ENCODE measurements at regions not wholly inside any gene's neighbourhood (a gene's known extent, or its start where the extent isn't known, plus 50 kb on each side); places are given as distances from the start of the nearest gene placed in this dataset.
"Not testable (repeated sequence)": the region's sequence is repeated elsewhere in the genome, so short reads cannot be mapped to it uniquely, and the experiment has no call there.

GRCh38 chr2:32882816-32883810 lies 63.6 kb upstream of the LTBP1 start:
- H3K27ac Mint-ChIP-seq = no peak overlapping the region
- Histone ChIP-seq H3K27me3 (ENCODE audit: control insufficient read depth in 2 of 2, insufficient read depth in 2 of 2, low read length in 2 of 2) (no peaks in the 10 kb centered on the region), H3K27ac (ENCODE audit: low read depth in 1 of 2, low read length in 2 of 2) (no peak overlapping the region), H2AFZ (ENCODE audit: insufficient read depth, low read depth, low read length, poor library complexity, severe bottlenecking) (no peak overlapping the region), H4K20me1 (ENCODE audit: insufficient read depth, low read length) (no peaks in the 10 kb centered on the region), H3K4me1 (ENCODE audit: control insufficient read depth in 1 of 2, insufficient read depth in 2 of 2, low read length in 2 of 2) (no peaks in the 10 kb centered on the region), H3K79me2 (ENCODE audit: insufficient read depth, low read length) (no peaks in the 10 kb centered on the region), H3K9ac (ENCODE audit: insufficient read depth, low read length, poor library complexity, severe bottlenecking) (no peak overlapping the region), H3K4me3 (replicated peaks in 1 of 3; ENCODE audit: low read depth in 2 of 3, low read length in 3 of 3) (no peak overlapping the region), H3K9me3 (replicated peaks in 1 of 2; ENCODE audit: control insufficient read depth in 1 of 2, insufficient read depth in 1 of 2, low read length in 2 of 2) (peaks cover 6 to 9% of the 10 kb centered on the region in 2 donors), H3K36me3 (replicated peaks in 1 of 2; ENCODE audit: control insufficient read depth in 1 of 2, insufficient read depth in 2 of 2, low read length in 2 of 2) (no peaks in the 10 kb centered on the region), H3K4me2 (replicated peaks; ENCODE audit: extremely low read depth, low read length, poor library complexity, severe bottlenecking) (no peak overlapping the region)
- no peaks in the 10 kb centered on the region for H3K4me1 Mint-ChIP-seq
- no peak for DNase-seq
- intact Hi-C loops (cut with micrococcal nuclease) = no loop called here
- peaks cover 0 to 3% (median 3%) of the 10 kb centered on the region in 3 donors for H3K27me3 Mint-ChIP-seq (ENCODE audit: low read depth in 3 of 3)
- no peak overlapping the region for H3K4me3 Mint-ChIP-seq
- TF ChIP-seq, protein P1, sequence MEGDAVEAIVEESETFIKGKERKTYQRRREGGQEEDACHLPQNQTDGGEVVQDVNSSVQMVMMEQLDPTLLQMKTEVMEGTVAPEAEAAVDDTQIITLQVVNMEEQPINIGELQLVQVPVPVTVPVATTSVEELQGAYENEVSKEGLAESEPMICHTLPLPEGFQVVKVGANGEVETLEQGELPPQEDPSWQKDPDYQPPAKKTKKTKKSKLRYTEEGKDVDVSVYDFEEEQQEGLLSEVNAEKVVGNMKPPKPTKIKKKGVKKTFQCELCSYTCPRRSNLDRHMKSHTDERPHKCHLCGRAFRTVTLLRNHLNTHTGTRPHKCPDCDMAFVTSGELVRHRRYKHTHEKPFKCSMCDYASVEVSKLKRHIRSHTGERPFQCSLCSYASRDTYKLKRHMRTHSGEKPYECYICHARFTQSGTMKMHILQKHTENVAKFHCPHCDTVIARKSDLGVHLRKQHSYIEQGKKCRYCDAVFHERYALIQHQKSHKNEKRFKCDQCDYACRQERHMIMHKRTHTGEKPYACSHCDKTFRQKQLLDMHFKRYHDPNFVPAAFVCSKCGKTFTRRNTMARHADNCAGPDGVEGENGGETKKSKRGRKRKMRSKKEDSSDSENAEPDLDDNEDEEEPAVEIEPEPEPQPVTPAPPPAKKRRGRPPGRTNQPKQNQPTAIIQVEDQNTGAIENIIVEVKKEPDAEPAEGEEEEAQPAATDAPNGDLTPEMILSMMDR (IDR thresholded peaks at IDR 0.05) = no peak
- 86% methylated on average over 8 of the region's 10 CpGs for WGBS (ENCODE audit: insufficient coverage)
- H3K36me3 Mint-ChIP-seq = no peaks in the 10 kb centered on the region
- peaks cover 5 to 10% (median 7%) of the 10 kb centered on the region in 7 donors for H3K9me3 Mint-ChIP-seq

- Histone ChIP-seq H3K36me3 (replicated peaks in 1 of 2; ENCODE audit: control insufficient read depth in 1 of 2, insufficient read depth in 2 of 2, low read length in 2 of 2) (no peaks in the 10 kb centered on the region), H2AFZ (ENCODE audit: insufficient read depth, low read depth, low read length, poor library complexity, severe bottlenecking) (no peak overlapping the region), H3K4me2 (replicated peaks; ENCODE audit: extremely low read depth, low read length, poor library complexity, severe bottlenecking) (no peak overlapping the region), H3K4me3 (replicated peaks in 1 of 3; ENCODE audit: low read depth in 2 of 3, low read length in 3 of 3) (no peak overlapping the region), H3K79me2 (ENCODE audit: insufficient read depth, low read length) (no peaks in the 10 kb centered on the region), H3K9me3 (replicated peaks in 1 of 2; ENCODE audit: control insufficient read depth in 1 of 2, insufficient read depth in 1 of 2, low read length in 2 of 2) (peaks cover 6 to 9% of the 10 kb centered on the region in 2 donors), H3K4me1 (ENCODE audit: control insufficient read depth in 1 of 2, insufficient read depth in 2 of 2, low read length in 2 of 2) (no peaks in the 10 kb centered on the region), H3K9ac (ENCODE audit: insufficient read depth, low read length, poor library complexity, severe bottlenecking) (no peak overlapping the region), H3K27ac (ENCODE audit: low read depth in 1 of 2, low read length in 2 of 2) (no peak overlapping the region), H4K20me1 (ENCODE audit: insufficient read depth, low read length) (no peaks in the 10 kb centered on the region), H3K27me3 (ENCODE audit: control insufficient read depth in 2 of 2, insufficient read depth in 2 of 2, low read length in 2 of 2) (no peaks in the 10 kb centered on the region)
- Mint-ChIP-seq H3K36me3 (no peaks in the 10 kb centered on the region), H3K4me3 (no peak overlapping the region), H3K4me1 (no peaks in the 10 kb centered on the region), H3K27ac (no peak overlapping the region), H3K27me3 (ENCODE audit: low read depth in 3 of 3) (peaks cover 0 to 7% (median 3%) of the 10 kb centered on the region in 3 donors), H3K9me3 (peaks cover 5 to 11% (median 7%) of the 10 kb centered on the region in 7 donors)
- no peak for DNase-seq
- TF ChIP-seq, protein P1 (IDR thresholded peaks at IDR 0.05) = no peak
- no CpG with 5 or more reads among the region's 2 CpGs for WGBS (ENCODE audit: insufficient coverage)
- intact Hi-C loops (cut with micrococcal nuclease) = no loop called here
These were observed 62.4 kb upstream of the LTBP1 start for GRCh38 chr2:32884346-32884745.

GRCh38 chr2:32886397-32887055 lies 60.2 kb upstream of the LTBP1 start:
- H3K4me2 ChIP-seq (replicated peaks; ENCODE audit: extremely low read depth, low read length, poor library complexity, severe bottlenecking); H3K27me3 ChIP-seq (ENCODE audit: control insufficient read depth in 2 of 2, insufficient read depth in 2 of 2, low read length in 2 of 2); DNase-seq; H3K4me1 ChIP-seq (ENCODE audit: control insufficient read depth in 1 of 2, insufficient read depth in 2 of 2, low read length in 2 of 2); intact Hi-C loops (cut with micrococcal nuclease); H3K27ac ChIP-seq (ENCODE audit: low read depth in 1 of 2, low read length in 2 of 2); H3K36me3 Mint-ChIP-seq; H3K36me3 ChIP-seq (replicated peaks in 1 of 2; ENCODE audit: control insufficient read depth in 1 of 2, insufficient read depth in 2 of 2, low read length in 2 of 2); H2AFZ ChIP-seq (ENCODE audit: insufficient read depth, low read depth, low read length, poor library complexity, severe bottlenecking); H3K4me1 Mint-ChIP-seq; H3K9me3 ChIP-seq (replicated peaks in 1 of 2; ENCODE audit: control insufficient read depth in 1 of 2, insufficient read depth in 1 of 2, low read length in 2 of 2); H3K79me2 ChIP-seq (ENCODE audit: insufficient read depth, low read length); H3K4me3 ChIP-seq (replicated peaks in 1 of 3; ENCODE audit: low read depth in 2 of 3, low read length in 3 of 3); H4K20me1 ChIP-seq (ENCODE audit: insufficient read depth, low read length); H3K4me3 Mint-ChIP-seq; H3K27ac Mint-ChIP-seq; H3K27me3 Mint-ChIP-seq (ENCODE audit: low read depth in 3 of 3); H3K9ac ChIP-seq (ENCODE audit: insufficient read depth, low read length, poor library complexity, severe bottlenecking): not testable (repeated sequence)
- WGBS (ENCODE audit: insufficient coverage) = 97% methylated on average over 34 of the region's 34 CpGs
- H3K9me3 Mint-ChIP-seq = peaks cover 5 to 16% (median 11%) of the 10 kb centered on the region in 7 donors

Data from CD14-positive monocyte (primary cell).